Activated naive CD8-positive, alpha-beta T cell treated with anti-CD3 and anti-CD28 coated beads, Interleukin-2, amount 50 U/mL, for 24 hours (primary cell): ENCODE measurements at regions not wholly inside any gene's neighbourhood (a gene's known extent, or its start where the extent isn't known, plus 50 kb on each side); places are given as distances from the start of the nearest gene placed in this dataset.
"Not testable (repeated sequence)": the region's sequence is repeated elsewhere in the genome, so short reads cannot be mapped to it uniquely, and the experiment has no call there.

Source experiments
- ATAC-seq: fragments of 150-1000 bp; cut with Tn5 transposase; one replicate; pipeline ENCODE4 v1.10.0; 2021
- DNase-seq: peaks from one replicate; pipeline ENCODE4 v3.0.0; 2021
- H3K27ac Mint-ChIP-seq: one replicate; pipeline ENCODE4 v1.8.0; 2021; ENCODE audit warnings: mild to moderate bottlenecking, mixed read lengths
- H3K27me3 Mint-ChIP-seq: one replicate; pipeline ENCODE4 v1.8.0; 2021; ENCODE audit warnings: mixed read lengths
- H3K36me3 Mint-ChIP-seq: one replicate; pipeline ENCODE4 v1.8.0; 2021; ENCODE audit warnings: low read depth, mixed read lengths
- H3K4me1 Mint-ChIP-seq: one replicate; pipeline ENCODE4 v1.8.0; 2021; ENCODE audit warnings: mixed read lengths
- H3K4me3 Mint-ChIP-seq: one replicate; pipeline ENCODE4 v1.8.0; 2021; ENCODE audit warnings: mild to moderate bottlenecking, moderate library complexity, mixed read lengths
- H3K9me3 Mint-ChIP-seq: one replicate; pipeline ENCODE4 v1.8.0; 2021; ENCODE audit warnings: mixed read lengths

GRCh38 chr3:170701696-170702678, 116.1 kb upstream of the SLC7A14 start:
- H3K36me3 Mint-ChIP-seq, result no peaks in the 10 kb centered on the region

GRCh38 chr3:170700054-170700404, 114.2 kb upstream of the SLC7A14 start:
- no peak for ATAC-seq
- Mint-ChIP-seq H3K36me3 (no peaks in the 10 kb centered on the region), H3K27ac (no peak overlapping the region), H3K9me3 (peaks cover 6% of the 10 kb centered on the region), H3K27me3 (peaks cover 6% of the 10 kb centered on the region), H3K4me1 (peaks cover 20% of the 10 kb centered on the region), H3K4me3 (no peak overlapping the region)
- DNase-seq, result no peak

More at GRCh38 chr3:170701696-170702678, 116.1 kb upstream of the SLC7A14 start:
- Mint-ChIP-seq H3K27ac (no peak overlapping the region), H3K27me3 (peaks cover 10% of the 10 kb centered on the region), H3K4me3 (no peak overlapping the region), H3K4me1 (peaks cover 15% of the 10 kb centered on the region), H3K9me3 (peaks cover 6% of the 10 kb centered on the region)
- DNase-seq (no peak), ATAC-seq (no peak)

- Mint-ChIP-seq H3K27ac (no peak overlapping the region), H3K27me3 (peaks cover 3% of the 10 kb centered on the region), H3K36me3 (no peaks in the 10 kb centered on the region), H3K9me3 (peaks cover 6% of the 10 kb centered on the region), H3K4me1 (peaks cover 20% of the 10 kb centered on the region), H3K4me3 (no peak overlapping the region)
- ATAC-seq, result no peak
- no peak for DNase-seq
Observed at GRCh38 chr3:170699158-170700053, 113.5 kb upstream of the SLC7A14 start.

GRCh38 chr3:170697908-170698307, 112.0 kb upstream of the SLC7A14 start:
- Mint-ChIP-seq H3K36me3 (no peaks in the 10 kb centered on the region), H3K27me3 (peaks cover 3% of the 10 kb centered on the region), H3K4me3 (no peak overlapping the region), H3K9me3 (no peaks in the 10 kb centered on the region), H3K27ac (no peak overlapping the region), H3K4me1 (peaks cover 21% of the 10 kb centered on the region)
- ATAC-seq, result no peak
- no peak for DNase-seq

- peaks cover 21% of the 10 kb centered on the region for H3K4me1 Mint-ChIP-seq
- peak overlapping the region; percentile 54 for H3K27ac Mint-ChIP-seq
- H3K36me3 Mint-ChIP-seq, result no peaks in the 10 kb centered on the region
- DNase-seq, result no peak
- peaks cover 3% of the 10 kb centered on the region for H3K27me3 Mint-ChIP-seq
- ATAC-seq, result peak; percentile 75
- no peak overlapping the region for H3K4me3 Mint-ChIP-seq
- H3K9me3 Mint-ChIP-seq, result no peaks in the 10 kb centered on the region
Observed at GRCh38 chr3:170697131-170697530, 111.3 kb upstream of the SLC7A14 start.

GRCh38 chr3:170695486-170696064, 109.7 kb upstream of the SLC7A14 start:
- no peak overlapping the region for H3K4me3 Mint-ChIP-seq
- no peak overlapping the region for H3K27ac Mint-ChIP-seq
- no peak for ATAC-seq
- no peak for DNase-seq
- no peaks in the 10 kb centered on the region for H3K36me3 Mint-ChIP-seq
- peaks cover 21% of the 10 kb centered on the region for H3K4me1 Mint-ChIP-seq
- H3K27me3 Mint-ChIP-seq, result peaks cover 2% of the 10 kb centered on the region
- no peaks in the 10 kb centered on the region for H3K9me3 Mint-ChIP-seq

- Mint-ChIP-seq H3K27ac (no peak overlapping the region), H3K9me3 (no peaks in the 10 kb centered on the region), H3K4me3 (no peak overlapping the region), H3K36me3 (no peaks in the 10 kb centered on the region), H3K4me1 (peaks cover 14% of the 10 kb centered on the region), H3K27me3 (peaks cover 2% of the 10 kb centered on the region)
- DNase-seq, result no peak
- peak; percentile 60 for ATAC-seq
Observed at GRCh38 chr3:170692720-170693119, 106.8 kb upstream of the SLC7A14 start.

- H3K27me3 Mint-ChIP-seq, result no peaks in the 10 kb centered on the region
- no peaks in the 10 kb centered on the region for H3K36me3 Mint-ChIP-seq
- no peak overlapping the region for H3K27ac Mint-ChIP-seq
- DNase-seq, result no peak
- no peak for ATAC-seq
- peaks cover 2% of the 10 kb centered on the region for H3K4me1 Mint-ChIP-seq
- H3K9me3 Mint-ChIP-seq, result no peaks in the 10 kb centered on the region
- no peak overlapping the region for H3K4me3 Mint-ChIP-seq
Observed at GRCh38 chr3:170690661-170690981, 104.7 kb upstream of the SLC7A14 start.

- DNase-seq (peak; percentile 63), ATAC-seq (no peak)
- Mint-ChIP-seq H3K9me3 (no peaks in the 10 kb centered on the region), H3K4me3 (no peak overlapping the region), H3K36me3 (no peaks in the 10 kb centered on the region), H3K4me1 (peaks cover 2% of the 10 kb centered on the region), H3K27ac (no peak overlapping the region), H3K27me3 (no peaks in the 10 kb centered on the region)
Observed at GRCh38 chr3:170689893-170690660, 104.2 kb upstream of the SLC7A14 start.

GRCh38 chr3:170689296-170689829, 103.5 kb upstream of the SLC7A14 start:
- Mint-ChIP-seq H3K27ac (no peak overlapping the region), H3K4me1 (peaks cover 2% of the 10 kb centered on the region), H3K27me3 (no peaks in the 10 kb centered on the region), H3K36me3 (no peaks in the 10 kb centered on the region), H3K9me3 (no peaks in the 10 kb centered on the region), H3K4me3 (no peak overlapping the region)
- DNase-seq, result no peak
- ATAC-seq, result no peak

GRCh38 chr3:170688222-170688621, 102.3 kb upstream of the SLC7A14 start:
- not testable (repeated sequence) for DNase-seq, H3K27me3 Mint-ChIP-seq, H3K4me3 Mint-ChIP-seq, H3K4me1 Mint-ChIP-seq, H3K9me3 Mint-ChIP-seq, ATAC-seq, H3K36me3 Mint-ChIP-seq, H3K27ac Mint-ChIP-seq

- H3K36me3 Mint-ChIP-seq, result no peaks in the 10 kb centered on the region
- no peak overlapping the region for H3K27ac Mint-ChIP-seq
- no peak for ATAC-seq
Observed at GRCh38 chr3:170680593-170680992, 94.7 kb upstream of the SLC7A14 start.

GRCh38 chr3:170679190-170679589, 93.3 kb upstream of the SLC7A14 start:
- Mint-ChIP-seq H3K27ac (no peak overlapping the region), H3K36me3 (no peaks in the 10 kb centered on the region), H3K27me3 (peaks cover 5% of the 10 kb centered on the region), H3K4me3 (no peak overlapping the region), H3K4me1 (no peaks in the 10 kb centered on the region), H3K9me3 (no peaks in the 10 kb centered on the region)
- DNase-seq (no peak), ATAC-seq (no peak)

More at GRCh38 chr3:170680593-170680992, 94.7 kb upstream of the SLC7A14 start:
- H3K27me3 Mint-ChIP-seq, result peaks cover 5% of the 10 kb centered on the region
- H3K4me1 Mint-ChIP-seq, result no peaks in the 10 kb centered on the region
- no peak for DNase-seq
- no peak overlapping the region for H3K4me3 Mint-ChIP-seq
- no peaks in the 10 kb centered on the region for H3K9me3 Mint-ChIP-seq

- ATAC-seq, result no peak
- DNase-seq, result no peak
Observed at GRCh38 chr3:170670504-170670903, 84.6 kb upstream of the SLC7A14 start.

More at GRCh38 chr3:170670504-170670903, 84.6 kb upstream of the SLC7A14 start:
- no peaks in the 10 kb centered on the region for H3K4me1 Mint-ChIP-seq
- no peaks in the 10 kb centered on the region for H3K9me3 Mint-ChIP-seq
- peaks cover 5% of the 10 kb centered on the region for H3K27me3 Mint-ChIP-seq
- no peak overlapping the region for H3K27ac Mint-ChIP-seq
- no peak overlapping the region for H3K4me3 Mint-ChIP-seq
- H3K36me3 Mint-ChIP-seq, result no peaks in the 10 kb centered on the region
